HepG2 (cell line): ENCODE measurements at regions not wholly inside any gene's neighbourhood (a gene's known extent, or its start where the extent isn't known, plus 50 kb on each side); places are given as distances from the start of the nearest gene placed in this dataset.

Experiments
- HNRNPH1 ChIP-seq: fragments of 200-400 bp; formaldehyde crosslinking; optimal IDR thresholded peaks from 2 replicates; pipeline ENCODE3; 2017; ENCODE audit warnings: mild to moderate bottlenecking, low read depth, low read length
- JARID2 ChIP-seq: sonication (generic); formaldehyde crosslinking; IDR thresholded peaks from 2 replicates; pipeline ENCODE4 v1.8.1; 2023; ENCODE audit warnings: missing genetic modification reagents, inconsistent platforms; ENCODE audit not compliant: insufficient replicate concordance
- JUNB ChIP-seq: sonication (generic); formaldehyde crosslinking; IDR thresholded peaks from 2 replicates; pipeline ENCODE4 v1.8.0; 2022; ENCODE audit warnings: missing genetic modification reagents, mild to moderate bottlenecking, borderline replicate concordance
- ZNF639 ChIP-seq: conservative IDR thresholded peaks from 2 replicates; pipeline ENCODE4 v1.6.1; 2018; ENCODE audit warnings: missing genetic modification reagents

DNA sequence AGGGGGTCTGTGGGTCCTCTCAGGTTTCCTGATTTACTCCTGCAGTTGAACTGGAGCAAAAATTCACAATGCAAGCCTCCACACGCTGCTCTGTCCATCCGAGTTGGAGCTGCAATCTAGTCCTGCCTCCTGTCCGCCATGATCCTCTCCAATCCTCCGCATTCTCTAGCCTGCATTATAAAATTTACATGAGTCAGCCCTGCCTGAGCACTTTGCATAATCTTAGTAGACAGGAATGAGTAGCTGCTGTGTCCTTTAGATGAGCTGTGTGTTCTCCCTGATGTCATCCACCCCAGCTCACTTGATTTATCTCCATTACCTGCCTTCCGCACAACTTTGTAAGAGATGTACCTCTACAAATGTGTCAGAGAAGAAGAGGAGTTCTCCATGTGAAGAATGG, 355.6 kb downstream of the STK39 start:
- TF ChIP-seq JARID2 (no peak), ZNF639 (CRISPR knock-in tag) (no peak), HNRNPH1 (no peak), JUNB (CRISPR knock-in tag) (no peak)
